ENCODE measurements at regions not wholly inside any gene's neighbourhood (a gene's known extent, or its start where the extent isn't known, plus 50 kb on each side); places are given as distances from the start of the nearest gene placed in this dataset.

DNA sequence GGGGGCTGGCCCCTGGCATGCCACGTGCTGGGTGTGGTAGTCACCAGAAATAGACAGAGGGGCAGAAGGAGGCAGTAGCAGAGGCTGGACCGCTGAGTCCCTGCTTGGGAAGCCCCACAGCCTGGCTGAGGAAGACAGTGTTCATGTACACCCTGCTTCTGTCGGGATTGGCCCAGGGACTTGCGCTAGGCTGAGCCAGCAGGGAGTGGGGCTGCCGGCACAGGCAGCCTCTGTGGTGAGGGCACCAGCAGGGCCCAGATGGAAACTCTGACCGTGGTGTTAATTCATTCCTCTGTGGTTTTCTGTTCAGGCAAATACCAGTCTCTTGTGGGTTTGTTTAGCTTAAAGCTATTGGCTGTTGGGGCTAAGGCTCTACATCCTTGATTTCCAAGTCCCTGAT is 108.6 kb upstream of the RAD23B start:
- TF ChIP-seq, protein P1, sequence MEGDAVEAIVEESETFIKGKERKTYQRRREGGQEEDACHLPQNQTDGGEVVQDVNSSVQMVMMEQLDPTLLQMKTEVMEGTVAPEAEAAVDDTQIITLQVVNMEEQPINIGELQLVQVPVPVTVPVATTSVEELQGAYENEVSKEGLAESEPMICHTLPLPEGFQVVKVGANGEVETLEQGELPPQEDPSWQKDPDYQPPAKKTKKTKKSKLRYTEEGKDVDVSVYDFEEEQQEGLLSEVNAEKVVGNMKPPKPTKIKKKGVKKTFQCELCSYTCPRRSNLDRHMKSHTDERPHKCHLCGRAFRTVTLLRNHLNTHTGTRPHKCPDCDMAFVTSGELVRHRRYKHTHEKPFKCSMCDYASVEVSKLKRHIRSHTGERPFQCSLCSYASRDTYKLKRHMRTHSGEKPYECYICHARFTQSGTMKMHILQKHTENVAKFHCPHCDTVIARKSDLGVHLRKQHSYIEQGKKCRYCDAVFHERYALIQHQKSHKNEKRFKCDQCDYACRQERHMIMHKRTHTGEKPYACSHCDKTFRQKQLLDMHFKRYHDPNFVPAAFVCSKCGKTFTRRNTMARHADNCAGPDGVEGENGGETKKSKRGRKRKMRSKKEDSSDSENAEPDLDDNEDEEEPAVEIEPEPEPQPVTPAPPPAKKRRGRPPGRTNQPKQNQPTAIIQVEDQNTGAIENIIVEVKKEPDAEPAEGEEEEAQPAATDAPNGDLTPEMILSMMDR (IDR thresholded peaks at IDR 0.05; ENCODE audit: extremely low read depth, missing control alignments) = no peak
- no peak for DNase-seq (ENCODE audit: low spot score)

DNA sequence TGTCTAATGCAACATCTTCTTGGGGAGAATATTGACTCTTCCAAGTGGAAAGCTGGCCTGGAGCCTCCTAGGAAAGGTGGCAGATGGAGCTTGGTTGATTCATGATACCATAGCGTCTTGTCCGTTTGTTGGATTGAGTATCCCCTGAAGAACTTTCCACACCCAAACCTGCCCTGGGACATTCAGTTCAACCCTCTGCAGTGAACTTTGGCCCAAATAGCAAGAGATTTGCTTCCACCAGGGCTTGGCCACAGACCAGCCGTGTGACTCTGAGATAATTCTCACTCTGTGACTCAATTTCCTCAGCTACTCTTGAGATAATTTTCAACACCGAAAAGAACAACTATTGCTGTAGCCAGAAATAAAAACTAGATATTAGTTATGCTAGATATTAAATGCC is 108.0 kb upstream of the RAD23B start:
- TF ChIP-seq, protein P1 (IDR thresholded peaks at IDR 0.05; ENCODE audit: extremely low read depth, missing control alignments) = no peak

DNA sequence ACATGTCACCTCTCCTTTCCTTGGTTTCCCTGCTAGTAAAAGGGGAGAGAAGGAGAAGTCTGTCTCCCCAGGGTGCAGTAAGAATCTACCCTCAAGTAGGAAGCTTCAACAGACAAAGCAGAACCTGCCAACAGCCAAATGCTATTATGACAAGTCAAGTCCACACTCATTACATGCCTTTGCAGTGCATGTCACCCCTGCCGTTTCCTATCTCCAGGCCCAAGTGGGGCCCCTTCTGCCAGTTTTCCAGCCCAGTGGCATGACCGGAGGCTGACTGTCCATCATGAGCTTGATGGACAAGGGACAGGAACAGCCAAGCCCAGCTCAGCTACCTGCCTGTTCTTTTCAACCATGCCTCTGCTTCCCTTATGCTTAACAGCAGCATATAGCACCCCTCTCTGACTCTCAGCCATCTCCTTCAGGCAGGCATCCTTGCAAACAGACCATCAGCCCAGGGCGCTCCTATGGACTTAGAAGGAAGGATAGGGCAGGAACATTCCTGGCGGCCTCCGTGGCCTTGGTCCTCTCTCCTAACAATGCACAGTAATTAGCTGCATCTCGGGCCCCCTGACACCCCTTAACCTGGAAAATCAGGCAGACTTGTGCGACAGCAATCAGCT is 107.2 kb upstream of the RAD23B start:
- no peak for DNase-seq (ENCODE audit: low spot score)
- TF ChIP-seq, protein P1 (IDR thresholded peaks at IDR 0.05; ENCODE audit: extremely low read depth, missing control alignments) = no peak

More for the DNA sequence above, 108.0 kb upstream of the RAD23B start:
- DNase-seq (ENCODE audit: low spot score) = no peak

DNA sequence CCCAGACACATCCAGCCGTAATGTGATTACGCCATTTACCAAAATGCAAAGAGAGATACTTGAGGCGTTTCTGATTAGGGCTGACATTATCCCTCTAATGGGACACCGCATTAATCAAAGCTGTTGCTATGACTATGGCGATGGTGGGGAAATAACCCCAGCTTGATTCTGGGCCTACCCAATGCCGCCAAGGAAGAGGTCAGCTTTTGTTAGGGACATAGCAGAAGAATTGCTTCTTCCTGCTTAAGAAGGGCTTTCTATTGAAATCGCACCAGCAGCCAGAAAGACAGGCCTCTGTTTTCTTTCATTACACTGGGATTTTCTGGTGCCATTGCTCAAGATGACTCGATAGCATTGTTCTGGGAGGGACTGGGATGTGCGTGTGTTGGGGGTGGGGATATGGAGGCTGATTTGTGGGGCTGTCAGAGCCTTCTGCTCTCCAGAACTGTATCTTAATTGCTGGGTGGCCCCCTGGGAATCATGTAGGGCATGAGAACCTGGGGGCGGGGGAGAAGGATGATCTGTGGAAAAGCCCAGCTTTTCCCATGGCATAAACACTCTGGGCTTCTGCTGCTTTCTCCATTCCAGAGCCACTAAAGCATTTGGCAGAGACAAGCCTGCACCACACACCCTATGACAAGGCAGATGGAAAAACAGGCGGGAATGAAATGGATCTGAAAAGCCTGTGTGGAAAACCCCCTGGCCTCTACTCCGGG is 106.5 kb upstream of the RAD23B start:
- DNase-seq (ENCODE audit: low spot score) = no peak
- TF ChIP-seq, protein P1 (IDR thresholded peaks at IDR 0.05; ENCODE audit: extremely low read depth, missing control alignments) = no peak

DNA sequence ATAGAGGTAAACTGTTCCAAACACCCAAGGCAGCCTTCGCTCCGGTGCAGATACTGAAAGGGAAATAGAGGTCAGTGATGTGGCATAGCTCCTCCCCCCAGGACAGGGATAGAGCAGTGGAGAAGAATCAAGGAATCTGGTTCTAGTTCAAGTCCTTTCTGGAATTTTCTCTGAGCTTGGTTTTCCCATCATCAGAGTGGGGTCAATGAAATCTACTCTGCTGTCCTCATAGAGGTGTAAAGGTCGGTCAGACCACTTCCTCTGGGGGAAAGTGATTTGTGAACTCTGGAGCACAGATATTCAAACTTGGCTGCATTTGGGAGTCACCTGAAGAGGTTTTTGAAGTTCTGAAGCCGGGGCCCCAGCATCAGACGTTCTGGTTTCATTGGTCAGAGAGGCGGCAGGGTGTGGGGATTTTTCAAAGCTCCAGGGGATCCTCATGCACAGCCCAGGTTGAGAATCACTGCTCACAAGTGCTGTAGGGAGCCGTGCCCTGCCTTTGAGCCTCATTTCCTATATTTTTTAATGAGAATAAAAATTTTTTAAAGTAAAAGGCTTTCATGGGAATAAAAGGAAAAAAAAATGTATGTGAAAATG is 105.7 kb upstream of the RAD23B start:
- TF ChIP-seq, protein P1 (IDR thresholded peaks at IDR 0.05; ENCODE audit: extremely low read depth, missing control alignments) = no peak
- no peak for DNase-seq (ENCODE audit: low spot score)

DNA sequence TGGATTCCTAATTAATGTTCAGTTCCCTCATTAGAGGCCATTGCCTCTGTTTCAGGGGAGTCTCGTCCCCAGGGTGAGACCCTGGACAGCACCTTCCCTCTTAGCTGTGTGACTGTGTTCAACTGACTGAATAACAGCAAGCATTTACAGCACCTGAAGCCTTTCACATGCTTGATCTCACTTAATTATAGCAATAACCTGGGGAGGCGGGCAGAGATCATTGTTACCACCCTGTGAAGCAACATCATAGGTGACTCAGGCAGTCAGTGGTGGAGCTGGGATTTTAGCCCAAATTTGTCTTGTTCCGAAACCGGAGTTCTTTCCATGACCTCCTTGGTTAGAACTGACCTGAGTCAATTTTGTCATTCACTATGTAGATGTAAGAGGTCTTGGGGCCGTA is 105.2 kb upstream of the RAD23B start:
- DNase-seq (ENCODE audit: low spot score) = no peak
- TF ChIP-seq, protein P1 (IDR thresholded peaks at IDR 0.05; ENCODE audit: extremely low read depth, missing control alignments) = no peak

DNA sequence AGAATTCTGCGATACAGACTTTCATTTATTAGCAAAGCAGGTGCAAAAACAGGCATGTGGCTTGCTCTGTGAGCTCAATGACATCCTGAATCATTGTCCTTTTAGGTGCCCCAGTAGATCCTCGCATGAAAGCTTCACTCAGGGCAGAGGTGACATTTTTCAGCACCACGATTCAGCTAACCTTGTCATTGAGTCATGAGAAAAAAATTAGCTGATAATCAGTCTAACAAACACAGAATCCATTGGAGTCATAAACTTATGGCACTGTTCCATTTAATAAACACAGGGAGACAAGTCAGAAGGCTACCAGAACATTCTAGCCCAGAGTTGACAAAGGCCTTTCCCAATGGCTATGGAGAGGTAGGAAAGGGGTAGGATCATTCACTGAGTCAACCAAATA is 104.8 kb upstream of the RAD23B start:
- TF ChIP-seq, protein P1 (IDR thresholded peaks at IDR 0.05; ENCODE audit: extremely low read depth, missing control alignments) = no peak
- no peak for DNase-seq (ENCODE audit: low spot score)
